Loucy (cell line): ENCODE measurements at regions not wholly inside any gene's neighbourhood (a gene's known extent, or its start where the extent isn't known, plus 50 kb on each side); places are given as distances from the start of the nearest gene placed in this dataset.

Experiments used
- EZH2phosphoT487 ChIP-seq: fragments of 200-600 bp; IDR thresholded peaks from 2 replicates; pipeline ENCODE4 v1.6.1; 2018; ENCODE audit warnings: antibody characterized with exemption, mild to moderate bottlenecking, moderate library complexity, borderline replicate concordance
- TF ChIP-seq, protein P1 (sequence below): fragments of 200-600 bp; sonication (generic); conservative IDR thresholded peaks from 2 replicates; pipeline ENCODE4 v1.5.1; 2014; ENCODE audit warnings: mild to moderate bottlenecking, antibody characterized with exemption, low read length

DNA sequence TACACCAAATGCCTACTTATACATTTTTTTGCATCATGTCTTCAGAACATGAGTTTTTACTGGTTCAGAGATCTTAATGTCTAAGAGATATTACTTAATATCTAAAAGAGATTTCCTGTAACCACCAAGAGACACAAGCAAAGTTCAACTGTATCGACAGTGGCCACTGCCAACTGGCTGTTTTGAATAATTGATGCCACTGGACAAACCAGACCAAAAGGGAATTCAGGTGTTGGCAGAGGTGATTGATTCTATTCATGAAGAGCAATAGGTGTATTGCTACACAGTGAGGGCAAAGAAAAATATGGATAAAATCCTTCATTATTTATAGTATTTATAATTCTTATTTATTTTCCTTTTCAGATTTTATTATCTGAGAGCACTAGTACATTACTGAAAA, 58.5 kb upstream of the ANKRD17 start:
- TF ChIP-seq, protein P1, sequence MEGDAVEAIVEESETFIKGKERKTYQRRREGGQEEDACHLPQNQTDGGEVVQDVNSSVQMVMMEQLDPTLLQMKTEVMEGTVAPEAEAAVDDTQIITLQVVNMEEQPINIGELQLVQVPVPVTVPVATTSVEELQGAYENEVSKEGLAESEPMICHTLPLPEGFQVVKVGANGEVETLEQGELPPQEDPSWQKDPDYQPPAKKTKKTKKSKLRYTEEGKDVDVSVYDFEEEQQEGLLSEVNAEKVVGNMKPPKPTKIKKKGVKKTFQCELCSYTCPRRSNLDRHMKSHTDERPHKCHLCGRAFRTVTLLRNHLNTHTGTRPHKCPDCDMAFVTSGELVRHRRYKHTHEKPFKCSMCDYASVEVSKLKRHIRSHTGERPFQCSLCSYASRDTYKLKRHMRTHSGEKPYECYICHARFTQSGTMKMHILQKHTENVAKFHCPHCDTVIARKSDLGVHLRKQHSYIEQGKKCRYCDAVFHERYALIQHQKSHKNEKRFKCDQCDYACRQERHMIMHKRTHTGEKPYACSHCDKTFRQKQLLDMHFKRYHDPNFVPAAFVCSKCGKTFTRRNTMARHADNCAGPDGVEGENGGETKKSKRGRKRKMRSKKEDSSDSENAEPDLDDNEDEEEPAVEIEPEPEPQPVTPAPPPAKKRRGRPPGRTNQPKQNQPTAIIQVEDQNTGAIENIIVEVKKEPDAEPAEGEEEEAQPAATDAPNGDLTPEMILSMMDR, result no peak
- TF ChIP-seq EZH2phosphoT487, result no peak
